ACC112 (cell line): ENCODE measurements at regions not wholly inside any gene's neighbourhood (a gene's known extent, or its start where the extent isn't known, plus 50 kb on each side); places are given as distances from the start of the nearest gene placed in this dataset.
A peak's percentile ranks its signal among the peaks of the same experiment; 100 is the strongest.

ENCODE experiments used
- H2AFZ ChIP-seq: fragments of 200-600 bp; sonication (generic); one replicate; pipeline ENCODE4 v1.6.0; 2017; ENCODE audit warnings: antibody characterized with exemption, low read length; ENCODE audit not compliant: unreplicated experiment
- H3K27ac ChIP-seq: fragments of 200-600 bp; sonication (generic); 2 replicates; pipeline ENCODE4 v1.5.1; 2014; ENCODE audit warnings: low read depth, mild to moderate bottlenecking, antibody characterized with exemption, low read length, moderate library complexity
- H3K27me3 ChIP-seq: fragments of 200-600 bp; sonication (generic); 2 replicates; pipeline ENCODE4 v1.6.1; 2014; ENCODE audit warnings: mild to moderate bottlenecking, antibody characterized with exemption, low read length, moderate library complexity, mixed read lengths; ENCODE audit not compliant: insufficient read depth
- H3K36me3 ChIP-seq: fragments of 200-600 bp; sonication (generic); 2 replicates; pipeline ENCODE4 v1.6.1; 2016; ENCODE audit warnings: mild to moderate bottlenecking, antibody characterized with exemption, low read length, moderate library complexity, mixed read lengths; ENCODE audit not compliant: insufficient read depth
- H3K4me1 ChIP-seq: fragments of 200-600 bp; sonication (generic); one replicate; pipeline ENCODE4 v1.6.1; 2016; ENCODE audit warnings: low read length, mixed read lengths; ENCODE audit not compliant: insufficient read depth, unreplicated experiment, control insufficient read depth
- H3K4me3 ChIP-seq: fragments of 200-600 bp; sonication (generic); 2 replicates; pipeline ENCODE4 v1.5.1; 2014; ENCODE audit warnings: mild to moderate bottlenecking, low read depth, low read length
- H3K79me2 ChIP-seq: fragments of 200-600 bp; sonication (generic); one replicate; pipeline ENCODE4 v1.6.0; 2016; ENCODE audit warnings: low read length; ENCODE audit not compliant: control insufficient read depth, unreplicated experiment, insufficient read depth

- no peaks in the 10 kb centered on the region for H3K36me3 ChIP-seq
- no peak overlapping the region for H3K4me3 ChIP-seq
- no peaks in the 10 kb centered on the region for H3K27me3 ChIP-seq
- H2AFZ ChIP-seq, result no peak overlapping the region
- H3K79me2 ChIP-seq, result no peaks in the 10 kb centered on the region
- H3K27ac ChIP-seq, result no peak overlapping the region
- peaks cover 28% of the 10 kb centered on the region for H3K4me1 ChIP-seq
These were observed 97.9 kb upstream of the PALS2 start for GRCh38 chr7:24475166-24475961.

GRCh38 chr7:24476227-24476626 lies 97.0 kb upstream of the PALS2 start:
- H3K4me1 ChIP-seq, result peaks cover 28% of the 10 kb centered on the region
- H2AFZ ChIP-seq, result peak overlapping the region; percentile 81

DNA sequence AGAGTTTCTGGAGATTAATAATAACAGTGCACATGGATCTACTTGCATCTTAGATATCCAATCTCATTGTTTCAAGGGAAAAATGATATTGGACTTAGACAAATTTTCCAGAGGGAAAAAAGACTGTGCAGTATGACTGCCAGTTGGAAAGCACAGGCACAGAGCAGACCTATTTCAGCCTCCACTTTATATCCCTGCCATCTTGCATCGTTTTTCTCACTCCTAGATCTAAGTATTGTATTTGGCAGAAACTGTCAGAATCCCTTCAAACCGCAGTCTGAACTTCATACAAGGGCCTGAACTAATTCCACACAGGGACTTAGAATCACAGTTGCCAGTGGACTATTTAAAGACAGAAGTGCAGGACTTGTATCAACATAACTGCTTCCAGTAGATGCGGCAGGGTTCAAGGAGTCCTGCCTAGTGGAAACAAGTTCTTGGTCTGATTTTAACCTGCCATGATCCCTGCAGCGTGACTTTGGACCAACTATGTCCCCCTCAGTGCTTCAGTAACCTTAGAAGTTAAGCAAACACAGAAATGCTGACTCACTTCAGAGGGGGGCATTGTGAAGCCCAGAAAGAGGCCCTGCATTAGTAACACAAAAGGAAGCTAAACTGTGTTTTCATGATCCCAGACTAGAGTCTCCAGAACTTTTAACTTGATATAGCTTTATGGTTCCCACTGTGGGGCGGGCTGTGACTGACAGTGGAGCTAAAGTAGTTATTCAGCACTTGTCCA lies 95.7 kb upstream of the PALS2 start:
- Histone ChIP-seq H3K36me3 (no peaks in the 10 kb centered on the region), H3K27me3 (no peaks in the 10 kb centered on the region), H3K4me3 (peak overlapping the region; percentile 50), H2AFZ (peak overlapping the region; percentile 97), H3K27ac (peak overlapping the region; percentile 77), H3K79me2 (no peaks in the 10 kb centered on the region), H3K4me1 (peaks cover 28% of the 10 kb centered on the region)

More at GRCh38 chr7:24476227-24476626, 97.0 kb upstream of the PALS2 start:
- no peak overlapping the region for H3K4me3 ChIP-seq
- H3K27ac ChIP-seq, result no peak overlapping the region
- no peaks in the 10 kb centered on the region for H3K36me3 ChIP-seq
- H3K79me2 ChIP-seq, result no peaks in the 10 kb centered on the region
- H3K27me3 ChIP-seq, result no peaks in the 10 kb centered on the region

DNA sequence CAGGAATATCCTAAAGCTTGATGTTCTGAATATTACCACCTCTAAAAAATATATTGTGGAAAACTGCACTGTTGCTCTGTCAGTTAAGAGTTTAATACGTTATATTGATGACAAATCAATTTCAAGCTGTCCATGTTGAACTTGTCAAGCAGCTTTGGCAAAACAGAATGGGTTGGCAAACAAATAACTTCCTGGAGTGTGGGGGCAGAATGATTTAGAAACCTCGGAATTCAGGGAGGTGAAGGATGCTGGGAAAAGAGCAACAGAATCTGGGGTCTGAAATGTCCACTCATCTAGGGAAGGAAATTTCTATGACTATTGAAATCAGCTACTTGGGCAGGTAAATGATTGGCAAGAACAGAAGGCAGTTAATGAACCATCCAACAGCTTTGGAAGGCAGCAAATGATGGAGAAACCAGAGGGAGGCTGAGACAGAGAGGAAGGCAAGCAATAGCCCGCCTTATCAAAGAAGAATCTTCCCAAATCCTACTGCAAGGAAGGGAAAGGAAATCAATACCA lies 95.1 kb upstream of the PALS2 start:
- Histone ChIP-seq H3K27ac (peak overlapping the region; percentile 77), H3K36me3 (no peaks in the 10 kb centered on the region), H2AFZ (peak overlapping the region; percentile 97), H3K27me3 (no peaks in the 10 kb centered on the region), H3K4me1 (peaks cover 28% of the 10 kb centered on the region), H3K4me3 (peak overlapping the region; percentile 50), H3K79me2 (no peaks in the 10 kb centered on the region)

- H3K27me3 ChIP-seq, result peaks cover 6% of the 10 kb centered on the region; the same call in 1 of the 2 replicates
- H3K4me3 ChIP-seq, result no peak overlapping the region
- no peaks in the 10 kb centered on the region for H3K36me3 ChIP-seq
- H2AFZ ChIP-seq, result no peak overlapping the region
- no peaks in the 10 kb centered on the region for H3K79me2 ChIP-seq
- peaks cover 28% of the 10 kb centered on the region for H3K4me1 ChIP-seq
- H3K27ac ChIP-seq, result no peak overlapping the region
These were observed 92.8 kb upstream of the PALS2 start for GRCh38 chr7:24480501-24480900.

DNA sequence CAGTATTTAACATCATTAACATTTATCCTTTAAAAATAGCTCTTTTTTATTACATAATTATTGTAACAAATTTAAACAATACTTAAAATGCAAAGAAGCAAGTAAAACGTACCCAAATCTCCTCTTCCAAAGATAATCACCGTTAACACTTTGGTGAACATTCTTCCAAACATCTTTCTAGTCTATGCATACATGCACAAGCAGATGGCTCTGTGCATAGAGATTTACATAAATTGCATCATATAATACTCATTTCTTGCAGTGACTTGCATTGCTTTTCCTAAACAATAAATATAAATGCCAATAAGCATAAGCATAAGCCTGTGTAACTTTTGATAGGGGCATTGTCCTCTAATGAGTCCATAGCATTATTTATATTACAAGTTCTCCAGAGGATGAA lies 89.4 kb upstream of the PALS2 start:
- no peak overlapping the region for H3K4me3 ChIP-seq
- peaks cover 6% of the 10 kb centered on the region; the same call in 1 of the 2 replicates for H3K27me3 ChIP-seq
- no peaks in the 10 kb centered on the region for H3K36me3 ChIP-seq
- H3K4me1 ChIP-seq, result peaks cover under 1% of the 10 kb centered on the region
- H2AFZ ChIP-seq, result no peak overlapping the region
- no peaks in the 10 kb centered on the region for H3K79me2 ChIP-seq
- H3K27ac ChIP-seq, result no peak overlapping the region

DNA sequence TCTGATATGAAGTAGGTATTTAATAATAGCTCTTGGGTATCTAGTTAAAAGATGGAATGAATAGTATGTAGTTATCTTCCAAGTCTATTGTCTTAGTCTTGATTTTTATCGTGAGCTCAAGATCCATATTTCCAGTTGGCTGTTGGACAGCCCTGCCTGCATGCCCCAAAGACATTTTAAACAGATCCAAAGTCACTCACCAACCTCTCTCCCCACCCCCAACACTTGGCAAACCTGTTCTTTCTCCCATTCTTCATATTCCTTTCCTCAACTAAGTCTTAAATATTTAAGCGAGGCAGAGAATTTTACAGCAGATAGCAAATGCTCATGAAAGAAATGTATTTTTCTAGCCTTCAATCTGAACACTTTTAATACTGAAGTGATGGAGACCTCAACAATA lies 80.7 kb upstream of the PALS2 start:
- no peak overlapping the region for H3K27ac ChIP-seq

DNA sequence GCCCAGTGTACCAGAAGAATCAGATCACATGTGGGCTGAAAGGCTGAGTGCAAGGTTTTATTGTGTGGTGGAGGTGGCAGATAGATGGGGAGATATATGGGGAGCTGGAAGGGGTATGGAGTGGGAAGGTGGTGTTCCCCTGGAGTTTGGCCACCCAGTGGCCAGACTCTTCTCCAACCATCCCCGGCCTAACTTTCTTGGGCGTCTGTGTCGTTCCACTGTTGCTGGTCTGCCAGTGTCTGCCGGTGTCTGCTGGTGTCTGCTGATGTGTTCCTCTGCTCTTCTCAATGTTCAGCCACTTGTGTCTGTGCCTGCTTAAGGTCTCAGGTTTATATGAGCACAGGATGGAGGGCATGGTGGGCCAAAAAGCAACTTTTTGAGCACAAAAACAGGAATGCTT lies 78.4 kb upstream of the PALS2 start:
- Histone ChIP-seq H3K4me1 (no peaks in the 10 kb centered on the region), H3K4me3 (no peak overlapping the region), H3K79me2 (no peaks in the 10 kb centered on the region), H3K36me3 (no peaks in the 10 kb centered on the region), H3K27me3 (peaks cover 35% of the 10 kb centered on the region), H2AFZ (no peak overlapping the region), H3K27ac (no peak overlapping the region)

More for the DNA sequence above, 80.7 kb upstream of the PALS2 start:
- no peaks in the 10 kb centered on the region for H3K4me1 ChIP-seq
- H2AFZ ChIP-seq, result no peak overlapping the region
- H3K79me2 ChIP-seq, result no peaks in the 10 kb centered on the region
- no peak overlapping the region for H3K4me3 ChIP-seq
- peaks cover 33% of the 10 kb centered on the region for H3K27me3 ChIP-seq
- H3K36me3 ChIP-seq, result no peaks in the 10 kb centered on the region

DNA sequence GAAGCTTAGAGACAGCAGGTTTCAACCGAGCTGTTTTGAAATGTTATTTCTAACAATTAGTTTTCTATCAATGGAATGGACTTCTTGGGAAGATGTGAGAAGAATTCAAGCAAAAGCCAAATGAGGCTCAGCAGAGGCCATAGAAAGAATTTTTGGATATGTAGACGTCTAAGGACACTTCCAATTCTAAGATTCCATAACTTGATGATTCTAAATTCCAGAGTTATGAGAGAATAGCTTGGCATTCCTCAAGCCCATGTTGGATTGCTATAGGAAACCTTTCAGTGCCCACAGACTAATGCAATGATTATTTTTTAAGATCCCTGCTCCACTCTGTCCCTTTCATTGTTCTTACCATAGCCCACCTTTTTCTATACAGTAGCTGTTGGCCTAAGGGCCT lies 77.2 kb upstream of the PALS2 start:
- Histone ChIP-seq H3K4me3 (no peak overlapping the region), H3K36me3 (no peaks in the 10 kb centered on the region), H3K4me1 (no peaks in the 10 kb centered on the region), H3K27me3 (peaks cover 31% of the 10 kb centered on the region), H3K79me2 (no peaks in the 10 kb centered on the region), H3K27ac (no peak overlapping the region), H2AFZ (no peak overlapping the region)

DNA sequence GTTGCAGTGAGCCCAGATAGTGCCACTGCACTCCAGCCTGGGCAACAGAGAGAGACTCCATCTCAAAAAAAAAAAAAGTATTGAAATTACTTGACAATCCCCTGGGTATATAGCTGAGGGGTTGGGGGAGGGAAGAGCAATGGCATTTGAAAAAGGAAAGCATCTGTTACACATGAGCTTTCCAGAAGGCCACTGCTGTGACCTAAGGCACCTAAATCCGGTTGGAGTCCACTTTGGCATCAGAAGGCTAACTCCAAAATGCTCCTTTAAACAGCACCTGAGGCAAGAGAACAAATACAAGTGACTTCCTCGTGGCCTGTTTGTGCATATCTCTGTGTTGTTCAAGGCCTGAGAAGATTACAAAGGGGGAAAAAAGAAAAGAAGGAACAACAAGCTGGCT lies 74.8 kb upstream of the PALS2 start:
- Histone ChIP-seq H2AFZ (no peak overlapping the region), H3K27ac (no peak overlapping the region), H3K79me2 (no peaks in the 10 kb centered on the region), H3K27me3 (peaks cover 12% of the 10 kb centered on the region), H3K4me1 (no peaks in the 10 kb centered on the region), H3K4me3 (no peak overlapping the region), H3K36me3 (no peaks in the 10 kb centered on the region)
